Activated CD8-positive, alpha-beta T cell treated with anti-CD3 and anti-CD28 coated beads for 36 hours (primary cell): ENCODE measurements at regions not wholly inside any gene's neighbourhood (a gene's known extent, or its start where the extent isn't known, plus 50 kb on each side); places are given as distances from the start of the nearest gene placed in this dataset.

Experiments used
- ATAC-seq: fragments of 200-7000 bp; cut with Tn5 transposase; one replicate; pipeline ENCODE4 v1.10.0; 2021; ENCODE audit warnings: mild to moderate bottlenecking, moderate library complexity
- CTCF ChIA-PET: fragments of 350-600 bp; sonication (Branson Sonifier 250); formaldehyde crosslinking; loops from one replicate; lab custom pipeline; 2021; ENCODE audit warnings: antibody characterized with exemption; lab: Charles Lee
- POLR2A ChIA-PET: fragments of 350-600 bp; sonication (Branson Sonifier 250); formaldehyde crosslinking; loops from one replicate; lab custom pipeline; 2021; ENCODE audit warnings: antibody characterized with exemption; lab: Charles Lee
- DNase-seq: peaks from one replicate; pipeline ENCODE4 v3.0.0-alpha.2; 2020
- H3K27ac Mint-ChIP-seq: one replicate; pipeline ENCODE4 v1.8.0; 2021; ENCODE audit warnings: mild to moderate bottlenecking, mixed read lengths
- H3K27me3 Mint-ChIP-seq: one replicate; pipeline ENCODE4 v1.8.0; 2021; ENCODE audit warnings: mixed read lengths
- H3K36me3 Mint-ChIP-seq: one replicate; pipeline ENCODE4 v1.8.0; 2021; ENCODE audit warnings: low read depth, mixed read lengths
- H3K4me1 Mint-ChIP-seq: one replicate; pipeline ENCODE4 v1.8.0; 2021; ENCODE audit warnings: low read depth, mixed read lengths
- H3K4me3 Mint-ChIP-seq: one replicate; pipeline ENCODE4 v1.8.0; 2021; ENCODE audit warnings: mild to moderate bottlenecking, moderate library complexity, mixed read lengths
- H3K9me3 Mint-ChIP-seq: one replicate; pipeline ENCODE4 v1.8.0; 2021; ENCODE audit warnings: mixed read lengths
- intact Hi-C: fragments of 100-400 bp; cut with micrococcal nuclease; formaldehyde crosslinking; loops from one replicate; pipeline ENCODE4 v1.10.0; 2022
- TF ChIP-seq, protein P1 (sequence below): fragments of 200-600 bp; IDR thresholded peaks from one replicate; pipeline ENCODE4 v1.8.0; 2022; ENCODE audit warnings: antibody characterized with exemption, mild to moderate bottlenecking

DNA sequence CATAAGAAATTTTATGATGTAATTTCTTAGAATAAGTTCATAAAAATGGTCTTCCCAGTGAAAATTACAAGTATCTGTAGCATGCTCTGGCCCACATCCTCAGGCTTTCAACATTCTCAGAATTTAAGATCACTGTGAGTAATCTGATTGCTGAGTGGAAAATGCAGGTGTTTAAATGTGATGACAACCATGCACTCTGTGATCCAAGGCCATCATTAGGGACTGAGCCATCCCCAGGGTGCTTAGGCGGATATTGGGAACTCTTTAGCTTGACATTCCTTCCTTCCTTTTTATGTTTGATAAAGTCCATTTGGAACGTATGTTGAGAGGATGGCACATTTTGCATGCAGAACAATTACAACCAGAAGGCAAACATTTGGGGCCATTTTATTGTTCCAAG lies 95.5 kb downstream of the ARL4C start:
- H3K27me3 Mint-ChIP-seq, result no peaks in the 10 kb centered on the region
- H3K4me3 Mint-ChIP-seq, result no peak overlapping the region
- H3K36me3 Mint-ChIP-seq, result no peaks in the 10 kb centered on the region
- DNase-seq (peak; percentile 63), ATAC-seq (peak; percentile 84)
- ChIA-PET POLR2A (interaction anchor here (1.1 to 2.4 kb wide), 3 partner anchors 10 to 109 kb away, joined by 3 to 7 read pairs (median 5); no protein-coding TSS in a partner anchor), CTCF (interaction anchor here (0.9 to 1.6 kb wide), 3 partner anchors 11 to 111 kb away, joined by 3 to 4 read pairs (median 4); no protein-coding TSS in a partner anchor)
- intact Hi-C loops, result no loop called here
- TF ChIP-seq, protein P1, sequence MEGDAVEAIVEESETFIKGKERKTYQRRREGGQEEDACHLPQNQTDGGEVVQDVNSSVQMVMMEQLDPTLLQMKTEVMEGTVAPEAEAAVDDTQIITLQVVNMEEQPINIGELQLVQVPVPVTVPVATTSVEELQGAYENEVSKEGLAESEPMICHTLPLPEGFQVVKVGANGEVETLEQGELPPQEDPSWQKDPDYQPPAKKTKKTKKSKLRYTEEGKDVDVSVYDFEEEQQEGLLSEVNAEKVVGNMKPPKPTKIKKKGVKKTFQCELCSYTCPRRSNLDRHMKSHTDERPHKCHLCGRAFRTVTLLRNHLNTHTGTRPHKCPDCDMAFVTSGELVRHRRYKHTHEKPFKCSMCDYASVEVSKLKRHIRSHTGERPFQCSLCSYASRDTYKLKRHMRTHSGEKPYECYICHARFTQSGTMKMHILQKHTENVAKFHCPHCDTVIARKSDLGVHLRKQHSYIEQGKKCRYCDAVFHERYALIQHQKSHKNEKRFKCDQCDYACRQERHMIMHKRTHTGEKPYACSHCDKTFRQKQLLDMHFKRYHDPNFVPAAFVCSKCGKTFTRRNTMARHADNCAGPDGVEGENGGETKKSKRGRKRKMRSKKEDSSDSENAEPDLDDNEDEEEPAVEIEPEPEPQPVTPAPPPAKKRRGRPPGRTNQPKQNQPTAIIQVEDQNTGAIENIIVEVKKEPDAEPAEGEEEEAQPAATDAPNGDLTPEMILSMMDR, result no peak
- peaks cover 59% of the 10 kb centered on the region for H3K4me1 Mint-ChIP-seq
- peak overlapping the region; percentile 89 for H3K27ac Mint-ChIP-seq
- peaks cover 5% of the 10 kb centered on the region for H3K9me3 Mint-ChIP-seq

DNA sequence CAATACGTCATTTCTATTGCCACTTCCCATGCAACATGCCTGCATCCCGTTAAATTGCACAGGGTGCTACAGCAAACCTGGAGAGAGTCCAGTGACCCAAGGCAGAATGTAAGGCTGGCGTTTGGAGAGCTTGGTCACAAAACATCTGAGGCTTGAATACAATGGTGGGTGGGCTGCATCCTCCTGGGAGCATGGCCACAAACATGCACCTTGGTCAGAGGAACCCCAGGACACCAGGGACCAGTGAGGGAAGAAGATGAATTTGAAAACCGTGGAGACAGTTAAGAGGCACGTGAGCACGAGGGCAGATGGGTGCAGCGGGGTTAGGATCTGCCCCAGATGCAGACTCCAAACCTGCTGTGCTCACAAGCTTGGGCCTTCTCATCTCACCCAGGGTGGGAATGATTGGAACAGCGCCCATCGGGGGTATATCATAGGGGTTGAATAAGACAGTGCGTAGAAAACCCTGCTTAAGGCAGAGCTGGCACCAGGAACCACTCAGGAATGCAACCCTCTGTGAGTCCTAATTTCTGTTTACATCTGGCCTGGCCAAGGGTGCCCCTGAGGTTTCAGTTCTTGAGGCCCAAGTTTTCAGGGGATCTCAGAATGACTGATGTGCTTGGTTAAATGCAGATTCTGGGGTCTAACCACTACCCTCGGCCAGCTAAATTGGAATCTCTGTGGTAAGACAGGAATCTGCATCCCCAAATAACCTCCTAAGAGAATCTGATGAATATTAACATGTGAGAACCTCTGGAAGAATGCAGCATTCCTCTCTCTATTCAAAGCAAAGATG lies 97.2 kb downstream of the ARL4C start:
- DNase-seq, result peak; percentile 44
- H3K27me3 Mint-ChIP-seq, result no peaks in the 10 kb centered on the region
- TF ChIP-seq, protein P1, result no peak
- peak overlapping the region; percentile 41 for H3K27ac Mint-ChIP-seq
- peaks cover 5% of the 10 kb centered on the region for H3K9me3 Mint-ChIP-seq
- CTCF ChIA-PET, result interaction anchor here (1.1 to 1.6 kb wide), 3 partner anchors 13 to 64 kb away, joined by 3 to 4 read pairs (median 3); no protein-coding TSS in a partner anchor
- POLR2A ChIA-PET, result interaction anchor here (0.6 to 1.1 kb wide), 2 partner anchors 25 to 26 kb away, joined by 3 to 4 read pairs; no protein-coding TSS in a partner anchor
- intact Hi-C loops, result no loop called here
- H3K36me3 Mint-ChIP-seq, result no peaks in the 10 kb centered on the region
- H3K4me3 Mint-ChIP-seq, result no peak overlapping the region
- ATAC-seq, result peak; percentile 21
- H3K4me1 Mint-ChIP-seq, result peaks cover 53% of the 10 kb centered on the region

DNA sequence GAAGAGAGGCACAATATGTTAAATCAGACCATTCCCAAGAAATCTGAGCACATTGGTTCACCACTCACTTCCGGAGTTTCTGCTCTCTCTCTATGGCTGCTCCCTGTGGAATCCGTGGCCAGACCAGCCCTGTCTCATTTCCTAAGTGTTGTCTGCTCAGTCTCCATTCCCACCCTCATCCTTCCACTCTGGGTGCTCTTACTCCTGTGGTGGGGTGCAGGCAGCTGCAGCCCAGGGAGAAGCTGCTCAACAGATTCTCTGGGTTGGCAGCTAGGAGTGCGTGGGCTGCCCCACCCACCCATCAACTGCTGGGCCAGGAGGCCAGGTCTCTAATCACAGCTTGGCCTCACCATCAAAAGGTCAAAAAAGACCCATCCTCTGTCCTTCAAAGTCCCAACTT lies 98.3 kb downstream of the ARL4C start:
- TF ChIP-seq, protein P1, result no peak
- Mint-ChIP-seq H3K4me3 (no peak overlapping the region), H3K27me3 (no peaks in the 10 kb centered on the region), H3K36me3 (no peaks in the 10 kb centered on the region), H3K4me1 (peaks cover 60% of the 10 kb centered on the region), H3K27ac (no peak overlapping the region), H3K9me3 (peaks cover 5% of the 10 kb centered on the region)
- no peak for ATAC-seq
- intact Hi-C loops, result no loop called here
- CTCF ChIA-PET, result interaction anchor here (1.1 kb wide), 1 partner anchor 63 kb away, joined by 3 read pairs; no protein-coding TSS in a partner anchor
- no peak for DNase-seq
- POLR2A ChIA-PET, result interaction anchor here (0.6 kb wide), 1 partner anchor 28 kb away, joined by 3 read pairs; no protein-coding TSS in a partner anchor

DNA sequence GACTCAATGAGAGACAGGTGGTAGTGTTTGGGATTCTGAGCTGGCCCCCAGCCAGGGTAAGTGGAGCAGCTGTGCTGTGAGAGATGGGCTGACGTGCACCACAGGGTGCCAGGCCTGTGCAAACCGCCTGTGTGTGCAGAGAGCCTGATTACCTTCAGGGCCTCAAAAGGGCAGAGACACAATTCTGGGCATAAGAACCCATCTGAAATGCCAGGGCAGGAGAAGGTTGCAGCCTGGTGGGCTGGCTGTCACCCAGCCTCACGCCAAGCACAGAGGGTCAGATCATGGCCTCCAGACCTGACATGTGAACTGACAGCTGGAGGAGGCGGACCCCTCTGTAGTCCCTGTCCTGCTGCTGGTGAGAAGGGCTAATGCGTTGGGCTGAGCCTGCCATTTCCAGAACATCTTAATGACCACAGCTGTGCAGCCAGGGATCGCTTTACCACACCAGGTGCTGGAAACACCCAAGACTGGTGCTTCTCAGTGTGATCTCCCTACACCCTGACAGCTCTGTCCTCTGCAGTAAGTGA lies 100.9 kb downstream of the ARL4C start:
- Mint-ChIP-seq H3K27ac (no peak overlapping the region), H3K4me1 (peaks cover 63% of the 10 kb centered on the region), H3K36me3 (no peaks in the 10 kb centered on the region), H3K4me3 (no peak overlapping the region), H3K9me3 (peaks cover 4% of the 10 kb centered on the region), H3K27me3 (no peaks in the 10 kb centered on the region)
- DNase-seq, result no peak
- POLR2A ChIA-PET, result interaction anchor here (1.3 kb wide), 1 partner anchor 30 kb away, joined by 3 read pairs; no protein-coding TSS in a partner anchor
- TF ChIP-seq, protein P1, result no peak
- intact Hi-C loops, result no loop called here
- ATAC-seq, result no peak
- CTCF ChIA-PET, result interaction anchor here (1.0 kb wide), 1 partner anchor 22 kb away, joined by 3 read pairs; no protein-coding TSS in a partner anchor
